GM19397 (cell line): ENCODE measurements at regions not wholly inside any gene's neighbourhood (a gene's known extent, or its start where the extent isn't known, plus 50 kb on each side); places are given as distances from the start of the nearest gene placed in this dataset.

Experiments used
- ATAC-seq: cut with Tn5 transposase; IDR thresholded peaks from one replicate; pipeline ENCODE4 v1.9.1; 2021; ENCODE audit warnings: mild to moderate bottlenecking, moderate library complexity; ENCODE audit not compliant: unreplicated experiment

DNA sequence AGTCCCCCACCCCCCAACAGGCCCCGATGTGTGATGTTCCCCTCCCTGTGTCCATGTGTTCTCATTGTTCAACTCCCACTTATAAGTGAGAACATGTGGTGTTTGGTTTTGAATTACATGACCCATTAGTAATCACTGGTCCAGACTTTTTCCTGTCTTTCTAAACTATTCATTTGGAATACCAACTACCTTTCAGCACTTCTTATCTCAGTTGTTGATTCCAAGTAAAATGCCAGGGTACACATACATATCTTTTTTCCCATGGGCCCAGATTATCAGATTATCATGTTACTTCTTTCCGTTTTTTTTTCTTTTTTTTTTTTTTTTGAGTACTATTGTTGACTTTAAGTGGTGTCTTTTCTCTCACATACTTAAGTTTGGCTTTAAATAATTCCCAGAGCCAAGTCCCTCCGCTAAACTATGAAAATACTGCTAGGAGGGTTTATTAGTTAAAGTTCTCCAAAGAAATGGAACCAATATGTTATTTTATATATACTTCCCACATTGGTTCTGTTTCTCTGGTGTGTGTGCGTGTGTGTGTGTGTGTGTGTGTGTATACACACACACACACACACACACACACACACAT is 389.3 kb downstream of the IRS1 start:
- no peak for ATAC-seq

GRCh38 chr2:226409134-226409533 is 390.5 kb downstream of the IRS1 start:
- no peak for ATAC-seq

- ATAC-seq: no peak
Observed at GRCh38 chr2:226408141-226408540, 391.5 kb downstream of the IRS1 start.

DNA sequence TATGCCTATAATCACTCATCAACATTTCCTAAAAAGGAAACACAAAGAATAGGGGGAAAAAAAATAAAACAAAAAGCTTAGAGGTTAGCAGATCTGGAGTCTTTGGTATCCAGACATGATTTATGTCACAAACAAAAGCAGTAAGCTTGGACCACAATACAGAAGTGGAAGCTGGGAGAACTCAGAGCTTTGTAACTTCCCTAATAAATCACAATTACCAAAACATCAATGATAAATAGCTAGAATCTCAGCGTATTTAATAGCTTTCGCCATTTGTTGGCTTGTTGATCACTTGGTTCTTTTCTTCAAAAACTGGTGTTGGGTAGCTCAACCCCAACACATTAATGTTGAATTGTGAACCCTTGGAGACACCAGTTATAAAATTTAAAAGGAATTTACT is 392.5 kb downstream of the IRS1 start:
- ATAC-seq: no peak

DNA sequence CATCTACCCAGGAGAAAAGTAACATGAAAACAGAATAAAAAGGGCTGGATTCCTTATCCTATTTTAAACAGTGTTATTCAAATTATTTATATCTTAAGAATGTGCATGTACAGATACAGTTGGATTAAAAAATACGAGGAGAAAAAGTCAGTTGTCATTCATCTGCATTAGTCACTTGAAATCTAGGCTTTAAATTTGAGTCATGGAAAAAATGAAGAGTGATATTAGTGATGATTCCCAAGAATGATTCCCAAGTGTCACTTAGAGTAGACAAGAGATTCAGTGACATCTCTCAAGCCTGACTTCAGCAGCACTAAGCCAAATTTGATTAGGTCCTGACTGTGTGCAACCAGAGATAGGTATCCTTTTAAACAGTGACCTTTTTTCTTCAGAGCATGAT is 394.2 kb downstream of the IRS1 start:
- no peak for ATAC-seq

DNA sequence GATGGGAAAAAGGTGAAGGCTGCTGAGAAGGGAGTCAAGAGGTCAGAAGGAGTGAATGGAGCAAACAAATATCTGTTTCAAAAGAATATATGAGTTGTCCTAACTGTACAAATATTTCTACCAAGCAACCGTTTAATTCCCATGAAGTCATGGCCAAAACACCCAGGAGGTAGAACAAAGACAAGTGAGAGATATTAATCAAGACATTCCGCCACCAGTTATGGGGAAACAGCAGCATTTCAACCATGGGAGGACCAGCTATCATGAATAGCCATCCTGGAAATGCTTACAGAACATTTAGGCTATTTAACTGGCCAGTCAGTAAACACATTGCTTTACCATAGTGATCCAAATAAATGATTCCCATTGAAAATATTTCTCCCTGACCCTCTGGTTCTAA is 396.3 kb downstream of the IRS1 start:
- no peak for ATAC-seq

DNA sequence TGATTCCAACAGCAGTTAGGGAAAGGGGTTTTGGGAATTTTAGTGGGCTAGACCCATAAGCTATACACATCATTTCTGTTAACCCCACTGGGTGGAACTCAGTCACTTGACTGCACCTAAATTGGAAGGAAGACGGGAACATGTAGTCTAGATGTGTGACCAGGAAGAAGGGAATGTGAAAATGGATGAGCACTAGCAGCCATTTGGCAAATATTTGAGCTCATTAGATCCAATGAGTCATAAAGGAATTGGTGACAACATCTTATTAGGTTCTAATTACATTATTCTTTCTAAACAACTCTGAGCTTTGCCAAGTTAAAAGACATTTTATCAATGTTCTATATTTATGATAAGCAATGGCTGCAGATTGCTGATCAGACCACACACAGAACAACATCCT is 400.6 kb downstream of the IRS1 start:
- ATAC-seq: no peak

GRCh38 chr2:226398580-226398979 is 401.0 kb downstream of the IRS1 start:
- ATAC-seq: no peak

DNA sequence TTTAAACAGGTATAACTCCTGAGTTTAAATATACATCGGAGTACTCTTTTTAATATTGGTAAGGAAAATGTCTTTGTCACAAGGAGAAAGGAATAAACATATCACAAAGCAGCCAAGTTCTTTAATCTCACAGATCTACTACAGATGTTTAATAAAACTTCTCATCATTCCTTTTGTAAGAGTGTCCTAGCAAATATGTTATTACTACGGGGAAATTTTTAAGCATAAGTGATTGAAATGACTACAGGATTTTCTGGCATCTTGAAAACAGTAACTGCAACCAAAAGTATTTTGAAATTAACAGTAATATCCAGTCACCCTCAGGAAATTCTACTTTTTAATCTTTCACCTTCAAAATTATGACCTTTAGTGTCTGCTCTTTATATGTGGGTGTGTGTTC is 403.1 kb downstream of the IRS1 start:
- ATAC-seq: no peak

GRCh38 chr2:226387499-226387942 is 412.1 kb downstream of the IRS1 start:
- no peak for ATAC-seq

DNA sequence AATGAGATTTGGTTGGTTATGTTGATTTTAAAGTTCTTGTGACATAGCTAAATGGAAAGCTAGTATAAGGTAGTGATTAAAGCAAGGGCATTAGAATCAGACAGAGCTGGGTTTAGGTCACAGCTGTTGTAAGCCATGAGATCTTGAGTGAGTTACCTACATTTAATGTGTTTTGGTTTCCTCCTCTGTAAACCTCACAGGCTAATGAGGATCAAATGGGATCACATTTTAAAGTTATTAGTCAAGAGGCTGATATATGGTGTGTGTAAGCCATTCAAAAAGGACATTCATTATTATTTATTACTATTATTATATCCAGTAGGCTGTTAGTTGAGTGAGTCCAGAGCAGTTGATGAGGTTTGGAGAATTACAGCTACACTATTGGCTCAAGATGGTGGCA is 416.2 kb downstream of the IRS1 start:
- no peak for ATAC-seq

- no peak for ATAC-seq
Observed at GRCh38 chr2:226380679-226381078, 418.9 kb downstream of the IRS1 start.

DNA sequence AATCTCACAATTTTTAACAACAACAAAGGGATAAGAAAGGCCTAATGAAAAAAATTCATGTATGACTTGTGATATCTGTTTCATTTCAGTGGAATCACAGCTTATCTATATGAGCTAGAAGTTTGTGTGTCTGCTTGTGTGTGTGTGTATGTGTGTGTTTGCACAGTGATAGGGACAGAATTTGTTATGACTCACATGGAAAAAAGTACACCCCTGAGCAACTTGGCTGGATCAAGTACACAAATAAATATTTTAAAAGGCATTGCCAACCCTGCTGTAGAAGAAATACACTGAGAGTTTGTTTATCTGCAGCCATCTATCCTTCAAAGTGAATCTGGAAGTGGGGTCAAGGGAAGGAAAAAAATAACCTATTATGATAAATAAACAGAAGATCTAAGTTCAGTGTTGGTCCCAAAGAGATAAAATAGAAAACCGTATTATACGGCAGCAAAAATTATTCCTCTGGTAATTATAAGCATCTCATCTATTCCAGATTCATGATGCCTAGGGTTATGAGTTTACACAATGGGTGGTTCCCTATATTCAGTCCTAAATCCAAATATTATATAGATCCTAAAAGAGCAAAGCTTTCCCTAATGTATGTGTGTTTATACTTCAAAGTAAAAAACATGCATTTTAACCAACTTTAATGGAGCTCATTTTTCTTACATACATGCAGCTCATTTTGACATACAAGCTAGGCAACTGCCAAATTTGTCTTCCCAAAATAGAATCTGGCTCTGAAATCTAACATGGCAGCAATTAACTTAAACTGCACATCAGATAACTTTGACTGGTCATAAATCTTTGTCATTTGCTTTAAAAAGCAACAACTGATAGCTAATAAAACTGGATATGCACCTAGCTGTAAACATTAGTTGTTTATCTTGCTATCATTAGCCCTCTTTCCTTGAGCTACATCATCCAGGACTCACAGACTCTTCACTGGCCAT is 420.6 kb downstream of the IRS1 start:
- ATAC-seq: no peak

DNA sequence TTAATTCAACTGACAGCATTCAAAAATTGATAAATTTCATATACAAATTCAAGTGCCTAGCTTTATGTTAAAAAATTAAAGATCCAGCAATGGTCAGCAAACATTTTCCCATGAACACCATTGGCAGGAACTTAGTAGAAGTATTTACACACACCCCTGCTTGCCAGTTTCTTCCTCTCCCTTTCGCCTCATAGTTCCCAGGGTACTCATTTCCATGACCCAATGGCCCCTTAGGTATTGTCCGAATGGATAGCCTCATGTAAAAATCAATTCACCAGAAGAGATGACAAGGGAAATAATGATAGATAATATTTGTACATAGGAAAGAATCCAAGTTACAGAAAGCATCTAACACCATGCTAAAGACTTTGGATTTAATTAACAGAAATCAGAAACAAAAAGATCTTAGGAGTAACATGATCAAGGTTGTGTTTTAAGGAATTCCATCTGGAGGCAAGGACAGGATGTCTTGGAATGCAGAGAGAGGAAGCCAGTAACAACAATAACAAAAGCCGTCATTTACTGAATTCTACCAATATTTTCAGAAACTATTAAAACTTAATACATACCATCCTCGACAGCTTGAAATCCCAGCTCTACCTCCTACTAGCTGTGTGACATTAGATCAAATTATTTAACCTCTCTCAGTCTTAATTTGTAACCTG is 423.0 kb downstream of the IRS1 start:
- no peak for ATAC-seq

DNA sequence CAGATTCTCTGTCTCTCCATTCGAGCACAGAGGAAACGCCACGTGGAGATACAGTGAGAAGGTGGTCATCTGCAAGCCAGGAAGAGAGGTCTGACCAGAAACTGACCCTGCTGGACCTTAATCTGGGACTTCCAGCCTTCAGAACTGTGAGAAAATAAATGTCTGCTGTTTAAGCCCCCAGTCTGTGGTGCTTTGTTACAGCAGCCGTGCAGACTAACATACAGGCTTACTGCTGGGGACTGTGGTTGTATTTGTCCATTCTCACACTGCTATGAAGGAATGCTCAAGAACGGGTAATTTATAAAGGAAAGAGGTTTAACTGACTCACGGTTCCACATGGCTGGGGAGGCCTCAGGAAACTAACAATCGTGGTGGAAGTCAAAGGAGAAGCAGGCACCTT is 432.7 kb downstream of the IRS1 start:
- ATAC-seq: no peak

DNA sequence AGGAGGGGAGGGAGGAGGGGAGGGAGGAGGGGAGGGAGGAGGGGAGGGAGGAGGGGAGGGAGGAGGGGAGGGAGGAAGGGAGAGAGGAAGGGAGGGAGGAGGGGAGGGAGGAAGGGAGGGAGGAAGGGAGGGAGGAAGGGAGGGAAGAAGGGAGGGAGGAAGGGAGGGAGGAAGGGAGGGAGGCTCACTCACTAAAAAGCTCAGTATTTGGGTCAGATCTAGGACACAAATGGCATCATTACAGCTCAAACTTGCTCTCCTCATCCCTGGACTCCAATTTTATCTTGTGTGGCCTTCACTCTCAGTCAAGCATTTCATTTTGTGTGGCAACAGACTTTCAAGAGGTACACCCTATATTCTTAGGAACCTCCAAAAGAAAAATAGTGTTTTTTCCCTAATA is 435.4 kb downstream of the IRS1 start:
- ATAC-seq: no peak

GRCh38 chr2:226362980-226363379 is 436.6 kb downstream of the IRS1 start:
- no peak for ATAC-seq

DNA sequence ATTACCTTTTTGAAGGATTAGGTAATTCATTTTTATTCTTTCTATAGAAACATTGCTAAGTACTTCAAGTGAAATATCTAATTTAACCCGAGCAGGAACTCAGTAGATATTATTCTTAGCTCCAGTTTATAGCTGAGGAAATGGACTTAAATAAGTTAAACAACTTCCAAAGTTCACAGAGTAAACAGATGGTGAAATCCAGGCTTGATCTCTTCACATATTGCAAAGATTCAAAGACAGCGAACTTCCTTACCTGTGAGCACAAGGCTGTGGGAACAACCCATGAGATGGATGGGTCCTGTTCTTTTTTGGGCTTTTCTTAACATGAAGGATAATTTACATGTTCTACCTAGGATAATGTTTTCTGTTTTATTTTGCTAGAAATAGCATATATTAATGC is 439.0 kb downstream of the IRS1 start:
- ATAC-seq: no peak

- no peak for ATAC-seq
Observed at GRCh38 chr2:226358688-226359087, 440.9 kb downstream of the IRS1 start.

- no peak for ATAC-seq
Observed at GRCh38 chr2:226357816-226358215, 441.8 kb downstream of the IRS1 start.

- ATAC-seq: no peak
Observed at GRCh38 chr2:226355600-226355999, 444.0 kb downstream of the IRS1 start.

DNA sequence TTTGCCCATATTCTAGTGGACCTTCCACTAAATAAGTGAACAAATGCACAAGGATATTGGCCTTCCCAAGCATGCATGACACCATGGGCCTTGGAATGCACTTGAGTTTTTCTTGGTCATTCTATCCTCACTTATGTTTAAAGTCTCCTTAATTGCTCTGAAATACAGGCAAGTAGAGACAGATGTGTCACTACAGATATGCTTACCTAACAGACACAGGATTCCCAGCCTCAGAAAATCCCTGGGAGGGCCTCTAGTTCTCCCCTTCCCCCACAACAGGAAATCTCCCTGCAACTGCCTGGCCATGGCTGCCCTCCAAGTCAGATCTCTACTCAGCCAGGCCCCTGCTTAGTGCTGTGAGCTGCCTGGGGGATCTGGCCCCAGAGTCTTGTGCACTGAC is 445.2 kb downstream of the IRS1 start:
- ATAC-seq: no peak
